MM.1S (cell line): ENCODE measurements at regions not wholly inside any gene's neighbourhood (a gene's known extent, or its start where the extent isn't known, plus 50 kb on each side); places are given as distances from the start of the nearest gene placed in this dataset.
"Not testable (repeated sequence)": the region's sequence is repeated elsewhere in the genome, so short reads cannot be mapped to it uniquely, and the experiment has no call there.

ENCODE experiments used
- DNase-seq: peaks from one replicate; pipeline ENCODE4 v3.0.0-alpha.2; 2015
- H2AFZ ChIP-seq: fragments of 300-600 bp; sonication (generic); 2 replicates; pipeline ENCODE4 v1.6.0; 2016; ENCODE audit warnings: antibody characterized with exemption, low read length
- H3F3A ChIP-seq: fragments of 300-600 bp; sonication (generic); 2 replicates; pipeline ENCODE4 v1.6.1; 2016; ENCODE audit warnings: mild to moderate bottlenecking, antibody characterized with exemption, low read length, moderate library complexity, mixed read lengths; ENCODE audit not compliant: insufficient read depth
- H3K27ac ChIP-seq: fragments of 300-600 bp; sonication (generic); 2 replicates; pipeline ENCODE4 v1.5.1; 2016; ENCODE audit warnings: mild to moderate bottlenecking, low read length
- H3K27me3 ChIP-seq: fragments of 300-600 bp; sonication (generic); replicated peaks from 2 replicates; pipeline ENCODE4 v1.6.0; 2016; ENCODE audit warnings: low read length; ENCODE audit not compliant: insufficient read depth
- H3K36me3 ChIP-seq: fragments of 300-600 bp; sonication (generic); replicated peaks from 2 replicates; pipeline ENCODE4 v1.6.1; 2016; ENCODE audit warnings: mild to moderate bottlenecking, low read length, mixed read lengths; ENCODE audit not compliant: insufficient read depth
- H3K4me1 ChIP-seq: fragments of 300-600 bp; sonication (generic); 2 replicates; pipeline ENCODE4 v1.6.1; 2016; ENCODE audit warnings: low read length, mixed read lengths
- H3K4me2 ChIP-seq: fragments of 300-600 bp; sonication (generic); 2 replicates; pipeline ENCODE4 v1.6.0; 2016; ENCODE audit warnings: low read depth, low read length
- H3K4me3 ChIP-seq: fragments of 300-600 bp; sonication (generic); 2 replicates; pipeline ENCODE4 v1.5.1; 2016; ENCODE audit warnings: low read length, mixed read lengths
- H3K79me2 ChIP-seq: fragments of 300-600 bp; sonication (generic); 2 replicates; pipeline ENCODE4 v1.6.1; 2016; ENCODE audit warnings: mixed run types, low read length, mixed read lengths
- H3K9ac ChIP-seq: fragments of 300-600 bp; sonication (generic); 2 replicates; pipeline ENCODE4 v1.6.1; 2016; ENCODE audit warnings: low read length, mixed read lengths
- H3K9me2 ChIP-seq: fragments of 300-600 bp; sonication (generic); replicated peaks from 2 replicates; pipeline ENCODE4 v1.6.1; 2016; ENCODE audit warnings: mild to moderate bottlenecking, low read length, mixed read lengths; ENCODE audit not compliant: insufficient read depth
- H3K9me3 ChIP-seq: fragments of 300-600 bp; sonication (generic); replicated peaks from 2 replicates; pipeline ENCODE4 v1.6.1; 2016; ENCODE audit warnings: mild to moderate bottlenecking, low read length, mixed read lengths; ENCODE audit not compliant: insufficient read depth
- H4K20me1 ChIP-seq: fragments of 300-600 bp; sonication (generic); 2 replicates; pipeline ENCODE4 v1.6.1; 2016; ENCODE audit warnings: mild to moderate bottlenecking, low read length, moderate library complexity, mixed read lengths; ENCODE audit not compliant: insufficient read depth
- CTCF ChIP-seq: fragments of 300-600 bp; sonication (generic); IDR thresholded peaks from 2 replicates; pipeline ENCODE4 v1.5.1; 2016; ENCODE audit warnings: antibody characterized with exemption, low read length, mixed read lengths

GRCh38 chr3:75474530-75474929, 189.6 kb upstream of the FRG2C start:
- not testable (repeated sequence) for H2AFZ ChIP-seq, H3K4me2 ChIP-seq, DNase-seq, H4K20me1 ChIP-seq, H3K9ac ChIP-seq, H3K27ac ChIP-seq, H3K9me3 ChIP-seq, H3F3A ChIP-seq, H3K4me1 ChIP-seq, H3K36me3 ChIP-seq, H3K27me3 ChIP-seq, H3K4me3 ChIP-seq, H3K79me2 ChIP-seq, H3K9me2 ChIP-seq

DNA sequence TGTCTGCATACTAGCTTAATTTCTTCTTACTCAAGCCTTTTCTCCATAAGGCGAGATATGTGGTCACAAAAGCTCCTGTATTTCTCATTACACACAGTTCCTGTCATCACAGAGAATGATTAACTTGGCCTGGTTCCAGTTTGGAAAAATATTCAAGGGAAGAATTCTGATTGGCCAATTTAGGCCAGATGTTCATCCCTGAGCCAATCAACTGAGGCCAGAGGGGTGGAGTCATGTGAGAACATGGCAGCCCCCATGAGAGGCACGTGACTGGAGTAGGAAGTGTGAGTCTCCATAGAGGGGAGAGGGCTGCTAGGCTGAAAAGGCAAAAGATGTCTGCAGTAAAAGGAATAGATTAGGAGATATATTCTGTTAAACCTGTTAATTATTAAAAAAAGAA, 167.5 kb upstream of the FRG2C start:
- H3K27me3 ChIP-seq, H3K79me2 ChIP-seq, H3K9me2 ChIP-seq, H2AFZ ChIP-seq, DNase-seq, H3K9me3 ChIP-seq, H3K36me3 ChIP-seq, H3K4me2 ChIP-seq, H3K9ac ChIP-seq, H3F3A ChIP-seq, H3K4me1 ChIP-seq, H4K20me1 ChIP-seq, H3K27ac ChIP-seq, H3K4me3 ChIP-seq: not testable (repeated sequence)

- not testable (repeated sequence) for H3K9ac ChIP-seq, H4K20me1 ChIP-seq, H3K4me1 ChIP-seq, H3K27ac ChIP-seq, H3K4me3 ChIP-seq, H3K27me3 ChIP-seq, H3K9me3 ChIP-seq, H3K36me3 ChIP-seq, DNase-seq, H2AFZ ChIP-seq, H3K9me2 ChIP-seq, H3K4me2 ChIP-seq
- H3K79me2 ChIP-seq: peaks cover 11% of the 10 kb centered on the region
- H3F3A ChIP-seq: peaks cover 11% of the 10 kb centered on the region
Measured at GRCh38 chr3:75500357-75500756, 163.8 kb upstream of the FRG2C start.

DNA sequence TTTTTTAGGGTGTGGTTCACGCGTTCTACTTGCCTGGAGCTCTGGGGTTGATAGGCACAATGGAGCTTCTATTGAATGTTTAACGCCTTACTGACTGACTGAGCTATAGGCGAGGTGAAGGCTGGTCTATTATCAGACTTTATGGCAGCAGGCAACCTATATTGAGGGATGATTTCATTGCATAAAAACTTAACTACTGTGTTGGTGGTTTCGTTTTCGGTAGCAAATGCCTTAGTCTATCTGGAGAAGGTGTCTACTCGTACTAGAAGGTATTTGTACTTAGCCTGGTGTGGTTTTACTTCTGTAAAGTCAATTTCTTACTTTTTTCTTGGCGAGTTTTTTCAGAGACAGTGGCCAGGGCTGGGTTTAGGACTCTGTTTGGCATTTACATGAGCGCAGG, 162.0 kb upstream of the FRG2C start:
- not testable (repeated sequence) for H3K27me3 ChIP-seq, H3K4me1 ChIP-seq, H3K9me3 ChIP-seq, H3K36me3 ChIP-seq, H3K9me2 ChIP-seq, H2AFZ ChIP-seq, H4K20me1 ChIP-seq
- Histone ChIP-seq H3K79me2 (peaks cover 11% of the 10 kb centered on the region), H3F3A (peaks cover 11% of the 10 kb centered on the region), H3K27ac (peak overlapping the region; percentile 95), H3K4me2 (peak overlapping the region; percentile 53), H3K9ac (peak overlapping the region; percentile 90), H3K4me3 (peak overlapping the region; percentile 58)
- peak; percentile 68 for DNase-seq

DNA sequence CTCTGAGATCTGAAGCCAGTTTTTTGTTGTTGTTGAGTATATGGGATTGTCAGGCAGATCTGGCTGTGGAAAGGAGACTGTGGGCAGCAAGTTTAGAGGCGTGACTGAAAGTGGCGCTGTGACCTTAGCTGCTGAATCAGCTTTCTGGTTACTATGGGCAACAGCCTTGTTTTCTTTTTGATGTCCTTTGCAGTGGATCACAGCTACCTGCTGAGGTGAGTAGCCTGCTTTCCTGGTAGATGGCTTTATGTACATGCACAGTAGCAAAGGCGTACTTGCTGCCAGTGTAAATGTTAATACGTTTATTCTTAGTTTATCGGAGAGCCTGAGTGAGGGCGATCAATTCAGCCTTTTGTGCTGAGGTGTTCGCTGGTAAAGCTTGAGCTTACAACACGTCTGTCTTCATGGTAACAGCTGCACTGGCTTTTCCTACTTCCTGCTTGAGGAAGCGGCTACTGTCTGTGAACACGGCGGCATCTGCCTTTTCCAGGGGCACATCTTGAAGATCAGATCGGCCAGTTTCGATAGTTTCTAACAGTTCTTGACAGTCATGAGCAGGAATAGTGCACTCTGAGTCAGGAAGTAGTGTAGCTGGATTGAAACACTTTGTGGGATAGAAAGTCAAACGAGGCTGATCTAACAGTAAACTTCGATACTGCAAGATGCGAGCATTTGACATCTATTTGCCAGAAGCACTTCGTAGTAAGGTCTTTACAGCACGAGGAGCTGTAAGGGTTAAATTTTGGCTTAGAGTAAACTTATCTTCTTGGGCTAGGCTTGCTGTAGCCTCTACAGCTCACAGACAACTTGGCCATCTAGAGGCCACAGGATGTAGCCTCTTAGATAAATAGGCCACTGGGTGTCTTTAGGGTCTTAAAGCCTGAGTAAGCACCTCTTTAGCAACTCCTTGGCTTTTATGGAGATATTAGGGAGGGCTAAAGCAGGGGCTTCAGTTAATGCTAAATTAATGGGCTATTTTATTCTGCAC, 161.1 kb upstream of the FRG2C start:
- H3K9ac ChIP-seq: peak overlapping the region; percentile 90
- not testable (repeated sequence) for H3K4me1 ChIP-seq, H3K9me3 ChIP-seq, H3K36me3 ChIP-seq, H2AFZ ChIP-seq, H3K27me3 ChIP-seq, H3K9me2 ChIP-seq, H4K20me1 ChIP-seq
- peak; percentile 91 for DNase-seq
- H3K4me2 ChIP-seq: peak overlapping the region; percentile 53
- peaks cover 11% of the 10 kb centered on the region for H3K79me2 ChIP-seq
- peak; percentile 23; the same call in 1 of the 2 replicates for TF ChIP-seq CTCF
- H3F3A ChIP-seq: peaks cover 11% of the 10 kb centered on the region
- peak overlapping the region; percentile 95 for H3K27ac ChIP-seq
- H3K4me3 ChIP-seq: peak overlapping the region; percentile 58
